IPS-18a (cell line): ENCODE measurements at regions not wholly inside any gene's neighbourhood (a gene's known extent, or its start where the extent isn't known, plus 50 kb on each side); places are given as distances from the start of the nearest gene placed in this dataset.

Source experiments
- H3K27ac ChIP-seq: one replicate; pipeline ENCODE4 v1.5.1; 2013; ENCODE audit warnings: low read length
- H3K27me3 ChIP-seq: one replicate; pipeline ENCODE4 v1.6.1; 2013; ENCODE audit warnings: mild to moderate bottlenecking, low read length; ENCODE audit not compliant: control insufficient read depth, insufficient read depth
- H3K36me3 ChIP-seq: one replicate; pipeline ENCODE4 v1.6.1; 2013; ENCODE audit warnings: low read depth, low read length; ENCODE audit not compliant: control insufficient read depth
- H3K4me1 ChIP-seq: one replicate; pipeline ENCODE4 v1.6.1; 2013; ENCODE audit warnings: low read depth, low read length; ENCODE audit not compliant: control insufficient read depth
- H3K4me3 ChIP-seq: one replicate; pipeline ENCODE4 v1.5.1; 2013; ENCODE audit warnings: low read length
- H3K9ac ChIP-seq: one replicate; pipeline ENCODE4 v1.6.1; 2013; ENCODE audit warnings: mild to moderate bottlenecking, low read length, moderate library complexity
- H3K9me3 ChIP-seq: one replicate; pipeline ENCODE4 v1.6.1; 2013; ENCODE audit warnings: low read depth, low read length; ENCODE audit not compliant: control insufficient read depth

- H3K27ac ChIP-seq, result no peak overlapping the region
- H3K4me1 ChIP-seq, result no peaks in the 10 kb centered on the region
- H3K9me3 ChIP-seq, result no peaks in the 10 kb centered on the region
- H3K9ac ChIP-seq, result no peak overlapping the region
- H3K36me3 ChIP-seq, result no peaks in the 10 kb centered on the region
- no peak overlapping the region for H3K4me3 ChIP-seq
- no peaks in the 10 kb centered on the region for H3K27me3 ChIP-seq
Observed at GRCh38 chr3:159823780-159824179, 164.9 kb upstream of the IL12A start.

DNA sequence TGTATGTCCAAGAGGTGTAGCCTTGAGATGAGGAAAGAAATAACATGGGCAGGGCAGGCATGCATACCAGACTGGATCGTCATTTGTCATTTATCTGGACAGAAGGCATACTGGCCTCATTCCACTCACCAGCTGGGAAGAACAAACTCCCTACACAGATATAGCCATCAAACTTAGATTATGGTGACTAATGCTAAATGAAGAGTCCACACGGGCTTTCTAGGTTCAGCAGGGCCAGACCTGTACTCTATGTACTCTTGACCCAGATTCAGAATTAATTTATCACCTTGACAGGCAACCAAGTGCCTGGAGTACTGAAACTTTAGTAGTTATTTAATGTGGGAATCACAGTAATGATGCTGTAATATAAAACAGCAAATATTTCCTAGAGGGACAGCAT lies 164.3 kb upstream of the IL12A start:
- H3K27ac ChIP-seq, result no peak overlapping the region
- H3K4me3 ChIP-seq, result no peak overlapping the region
- H3K27me3 ChIP-seq, result no peaks in the 10 kb centered on the region
- no peaks in the 10 kb centered on the region for H3K36me3 ChIP-seq
- no peaks in the 10 kb centered on the region for H3K9me3 ChIP-seq
- no peak overlapping the region for H3K9ac ChIP-seq
- no peaks in the 10 kb centered on the region for H3K4me1 ChIP-seq

DNA sequence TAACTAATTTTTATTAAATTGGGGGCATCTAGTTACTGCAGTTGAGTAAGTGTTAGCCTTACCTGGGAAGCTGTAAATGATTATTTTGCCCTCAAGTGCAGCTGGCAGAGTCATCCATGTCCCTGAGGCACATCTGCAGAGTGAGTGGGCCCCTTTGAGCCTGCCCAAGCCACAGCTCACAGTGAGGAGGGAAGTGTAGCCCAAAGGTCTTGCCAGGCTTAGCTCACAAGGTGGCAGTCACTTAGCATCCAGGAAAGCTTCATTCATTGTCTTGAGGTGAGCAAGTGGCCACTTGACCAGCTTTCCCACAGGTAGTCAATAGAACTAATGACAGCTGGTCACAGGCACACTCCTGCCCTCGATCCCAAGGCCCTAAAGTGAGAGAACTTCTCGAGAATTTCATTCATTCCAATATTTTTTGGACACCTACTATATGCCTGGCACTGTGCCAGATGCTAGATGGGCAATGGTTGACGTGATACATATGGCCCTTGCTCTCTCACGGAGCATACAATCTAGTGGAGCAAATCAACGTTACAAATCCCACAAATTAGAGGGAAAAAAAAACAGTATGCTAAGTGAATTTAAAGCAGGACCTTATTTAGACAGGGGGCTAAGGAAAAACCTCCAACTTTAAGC lies 163.3 kb upstream of the IL12A start:
- Histone ChIP-seq H3K4me1 (no peaks in the 10 kb centered on the region), H3K27me3 (no peaks in the 10 kb centered on the region), H3K36me3 (no peaks in the 10 kb centered on the region), H3K9ac (no peak overlapping the region), H3K4me3 (no peak overlapping the region), H3K27ac (no peak overlapping the region), H3K9me3 (no peaks in the 10 kb centered on the region)

DNA sequence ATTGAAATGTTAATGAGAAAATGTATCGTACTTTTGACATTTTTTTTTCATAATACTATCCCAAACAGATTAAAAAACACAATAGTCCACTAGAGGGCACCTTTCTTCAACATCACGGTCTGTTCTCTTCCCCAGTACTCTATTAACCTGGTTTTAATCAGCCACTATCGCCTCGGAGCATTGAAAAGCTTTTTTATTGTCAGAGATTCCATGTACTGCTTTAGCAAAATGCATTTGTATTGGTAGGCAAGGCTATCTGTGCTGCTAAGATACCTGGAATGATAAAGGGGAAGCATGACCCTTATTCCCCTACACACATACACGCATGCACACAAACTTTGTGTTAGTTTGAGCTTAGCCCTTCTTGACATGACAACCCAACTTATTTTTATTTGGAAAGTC lies 160.1 kb upstream of the IL12A start:
- H3K4me3 ChIP-seq, result no peak overlapping the region
- no peak overlapping the region for H3K27ac ChIP-seq
- no peaks in the 10 kb centered on the region for H3K27me3 ChIP-seq
- H3K9me3 ChIP-seq, result no peaks in the 10 kb centered on the region
- H3K4me1 ChIP-seq, result no peaks in the 10 kb centered on the region
- H3K36me3 ChIP-seq, result no peaks in the 10 kb centered on the region
- no peak overlapping the region for H3K9ac ChIP-seq

DNA sequence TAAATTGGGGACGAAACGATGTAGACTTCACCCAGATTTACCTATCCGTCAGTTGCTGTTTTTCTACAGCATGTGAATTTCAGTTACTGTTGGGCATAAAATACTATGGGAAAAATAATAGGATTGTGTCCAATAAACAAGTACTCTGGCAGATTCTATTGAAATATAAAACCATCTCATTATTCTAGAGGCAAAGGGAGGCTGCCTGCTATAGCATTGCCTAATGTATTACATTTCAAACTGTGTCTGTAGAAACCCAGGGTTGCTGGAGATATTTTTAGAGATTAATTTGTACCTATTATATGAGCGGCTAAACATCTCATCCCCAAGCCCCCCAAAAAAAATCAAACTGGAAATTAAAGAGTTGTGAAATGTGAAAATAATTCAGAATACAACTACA lies 159.6 kb upstream of the IL12A start:
- no peak overlapping the region for H3K4me3 ChIP-seq
- no peak overlapping the region for H3K9ac ChIP-seq
- no peaks in the 10 kb centered on the region for H3K27me3 ChIP-seq
- H3K4me1 ChIP-seq, result no peaks in the 10 kb centered on the region
- no peaks in the 10 kb centered on the region for H3K9me3 ChIP-seq
- no peaks in the 10 kb centered on the region for H3K36me3 ChIP-seq
- H3K27ac ChIP-seq, result no peak overlapping the region

DNA sequence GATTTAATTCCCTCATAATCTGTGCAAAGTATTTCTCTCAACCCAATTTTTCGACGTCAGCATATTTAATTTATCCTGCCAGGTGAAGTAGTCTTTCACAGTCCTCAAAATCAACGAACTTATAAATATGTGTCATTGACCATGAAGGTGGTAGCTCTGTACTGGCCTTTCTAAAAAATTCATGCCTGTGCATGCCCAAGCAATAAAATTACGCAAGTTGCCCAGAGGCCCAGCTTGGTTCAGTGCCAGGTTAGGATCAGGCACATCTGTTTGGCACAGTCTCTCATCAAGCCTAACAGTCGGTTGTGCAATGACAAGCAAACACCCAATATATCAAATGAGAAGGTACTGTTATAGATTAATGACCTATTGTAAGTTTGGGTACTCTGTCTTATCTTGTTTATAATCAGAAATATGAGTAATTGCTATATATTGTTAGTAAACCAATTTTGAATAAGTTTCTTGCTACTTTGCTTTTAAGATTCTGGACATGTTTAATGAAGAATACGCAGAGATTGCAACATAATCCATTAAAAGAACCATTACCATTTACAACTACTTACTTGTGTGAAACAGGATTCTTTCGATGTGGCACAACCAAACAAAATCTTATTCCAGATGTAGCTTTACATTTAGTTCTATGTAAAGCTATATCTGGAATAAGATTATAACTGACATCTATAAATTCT lies 159.0 kb upstream of the IL12A start:
- Histone ChIP-seq H3K9me3 (no peaks in the 10 kb centered on the region), H3K4me3 (no peak overlapping the region), H3K27ac (no peak overlapping the region), H3K9ac (no peak overlapping the region), H3K27me3 (no peaks in the 10 kb centered on the region), H3K4me1 (no peaks in the 10 kb centered on the region), H3K36me3 (no peaks in the 10 kb centered on the region)

DNA sequence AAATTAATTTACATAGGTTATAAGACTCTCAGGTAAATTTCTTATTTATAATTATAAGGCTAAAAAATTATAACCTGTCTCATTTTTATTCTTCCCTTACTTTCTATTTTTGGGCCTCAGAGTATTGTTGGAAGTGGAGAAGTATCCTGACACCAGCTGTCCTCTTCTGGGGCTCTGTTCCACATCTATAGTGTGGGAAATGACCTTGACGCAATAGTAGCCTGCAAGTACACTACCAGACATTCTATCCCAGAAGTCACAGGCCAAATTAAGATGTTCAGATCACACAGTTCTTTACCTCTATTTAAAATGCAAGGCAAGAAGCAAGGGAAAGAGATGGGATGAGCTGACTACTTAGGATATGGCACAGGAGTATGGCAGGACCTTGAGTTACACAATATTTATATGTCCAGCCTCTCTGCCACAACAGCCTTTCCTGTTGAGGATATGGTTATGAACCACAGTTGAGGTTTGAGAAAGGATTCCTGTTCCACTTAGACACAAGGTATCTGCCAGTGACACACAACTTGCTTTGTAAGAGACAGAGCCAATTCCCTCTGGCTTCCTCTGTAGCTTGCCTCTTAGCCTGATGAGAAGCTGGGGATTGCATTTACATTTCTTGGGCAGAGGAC lies 158.0 kb upstream of the IL12A start:
- no peaks in the 10 kb centered on the region for H3K4me1 ChIP-seq
- no peaks in the 10 kb centered on the region for H3K9me3 ChIP-seq
- no peak overlapping the region for H3K4me3 ChIP-seq
- H3K36me3 ChIP-seq, result no peaks in the 10 kb centered on the region
- no peaks in the 10 kb centered on the region for H3K27me3 ChIP-seq
- no peak overlapping the region for H3K9ac ChIP-seq
- H3K27ac ChIP-seq, result no peak overlapping the region

DNA sequence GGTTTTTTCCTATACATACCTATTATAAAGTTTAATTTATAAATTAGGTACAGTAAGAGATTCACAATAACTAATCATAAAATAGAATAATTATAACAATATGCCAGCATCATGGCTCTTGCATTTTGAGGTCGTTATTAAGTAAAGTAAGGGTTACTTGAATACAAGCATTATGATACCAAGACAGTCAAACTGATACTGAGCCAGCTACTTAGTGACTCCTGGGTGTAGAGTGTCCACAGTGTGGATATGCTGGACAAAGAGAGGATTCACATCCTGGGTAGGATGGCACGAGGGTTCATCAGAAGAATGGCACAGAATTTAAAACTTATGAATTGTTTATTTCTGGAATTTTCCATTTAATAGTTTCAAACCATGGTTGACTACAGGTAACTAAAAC lies 157.2 kb upstream of the IL12A start:
- no peaks in the 10 kb centered on the region for H3K9me3 ChIP-seq
- H3K36me3 ChIP-seq, result no peaks in the 10 kb centered on the region

GRCh38 chr3:159832024-159832423 lies 156.6 kb upstream of the IL12A start:
- H3K36me3 ChIP-seq, result no peaks in the 10 kb centered on the region
- H3K9me3 ChIP-seq, result no peaks in the 10 kb centered on the region

More for the DNA sequence above, 157.2 kb upstream of the IL12A start:
- H3K4me1 ChIP-seq, result no peaks in the 10 kb centered on the region
- no peak overlapping the region for H3K27ac ChIP-seq
- no peak overlapping the region for H3K9ac ChIP-seq
- no peaks in the 10 kb centered on the region for H3K27me3 ChIP-seq
- no peak overlapping the region for H3K4me3 ChIP-seq

DNA sequence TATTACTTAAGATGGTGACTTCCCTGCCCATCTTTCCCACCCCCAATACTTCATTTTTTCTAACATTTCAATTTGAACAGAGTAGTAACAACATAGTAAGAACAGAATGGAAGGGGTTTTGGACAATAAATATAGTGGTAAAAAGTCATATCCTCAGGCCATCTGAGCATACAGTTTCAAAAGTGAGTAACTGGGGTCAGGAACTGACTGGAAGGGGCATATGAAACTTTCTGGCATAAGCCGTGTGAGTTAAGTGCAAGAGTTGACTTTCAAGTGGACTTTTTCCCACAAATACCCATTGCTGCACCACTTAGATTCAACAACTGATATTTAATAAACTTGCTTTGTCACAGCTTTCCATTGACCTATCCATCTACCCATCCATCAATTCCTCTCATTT lies 153.5 kb upstream of the IL12A start:
- H3K9me3 ChIP-seq, result no peaks in the 10 kb centered on the region
- no peak overlapping the region for H3K4me3 ChIP-seq
- no peaks in the 10 kb centered on the region for H3K4me1 ChIP-seq
- H3K36me3 ChIP-seq, result no peaks in the 10 kb centered on the region
- no peaks in the 10 kb centered on the region for H3K27me3 ChIP-seq
- no peak overlapping the region for H3K27ac ChIP-seq
- no peak overlapping the region for H3K9ac ChIP-seq

More at GRCh38 chr3:159832024-159832423, 156.6 kb upstream of the IL12A start:
- Histone ChIP-seq H3K4me1 (no peaks in the 10 kb centered on the region), H3K27ac (no peak overlapping the region), H3K9ac (no peak overlapping the region), H3K27me3 (no peaks in the 10 kb centered on the region), H3K4me3 (no peak overlapping the region)

DNA sequence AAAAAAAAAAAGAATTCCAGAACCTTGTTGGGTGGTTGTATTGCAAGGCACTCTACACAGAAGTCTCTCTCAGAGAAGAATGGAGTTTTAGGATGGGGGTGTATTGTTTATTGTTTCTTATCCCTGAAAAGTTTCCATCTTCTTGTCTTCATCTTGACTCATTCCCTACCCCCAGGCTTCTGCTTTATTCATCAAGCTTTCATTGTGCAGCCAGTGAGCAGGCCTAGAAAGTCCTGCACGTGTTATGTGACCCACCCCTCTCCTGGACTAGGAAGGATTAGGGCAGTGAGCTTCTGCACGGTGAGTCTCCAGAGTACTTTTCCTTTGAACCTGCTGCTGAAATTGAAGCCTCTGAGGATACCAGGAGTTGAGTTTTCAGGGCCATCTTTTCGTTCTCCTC lies 150.9 kb upstream of the IL12A start:
- H3K4me3 ChIP-seq, result no peak overlapping the region
- no peaks in the 10 kb centered on the region for H3K27me3 ChIP-seq
- no peaks in the 10 kb centered on the region for H3K36me3 ChIP-seq
- H3K9me3 ChIP-seq, result no peaks in the 10 kb centered on the region
- H3K9ac ChIP-seq, result no peak overlapping the region
- no peak overlapping the region for H3K27ac ChIP-seq
- H3K4me1 ChIP-seq, result peaks cover 12% of the 10 kb centered on the region

- no peak overlapping the region for H3K4me3 ChIP-seq
- peaks cover 12% of the 10 kb centered on the region for H3K4me1 ChIP-seq
- H3K9ac ChIP-seq, result no peak overlapping the region
- H3K27ac ChIP-seq, result no peak overlapping the region
- H3K36me3 ChIP-seq, result no peaks in the 10 kb centered on the region
- no peaks in the 10 kb centered on the region for H3K27me3 ChIP-seq
- no peaks in the 10 kb centered on the region for H3K9me3 ChIP-seq
Observed at GRCh38 chr3:159838938-159839337, 149.7 kb upstream of the IL12A start.
